ENCODE measurements at regions not wholly inside any gene's neighbourhood (a gene's known extent, or its start where the extent isn't known, plus 50 kb on each side); places are given as distances from the start of the nearest gene placed in this dataset.

- TF ChIP-seq BACH1 (tag; IDR thresholded peaks at IDR 0.05) (no peak), ZKSCAN1 (IDR thresholded peaks at IDR 0.05; ENCODE audit: low read depth, low read length) (no peak), ELF2 (CRISPR knock-in tag; IDR thresholded peaks at IDR 0.05) (0 out of 2 replicates have a peak, but pooled peaks have one; percentile 38), GABPB1 (CRISPR knock-in tag; IDR thresholded peaks at IDR 0.05) (no peak), HDAC1 (IDR thresholded peaks at IDR 0.05) (no peak), ZNF23 (CRISPR knock-in tag; IDR thresholded peaks at IDR 0.05) (no peak), FOXA1 (IDR thresholded peaks at IDR 0.05; ENCODE audit: borderline replicate concordance) (no peak), KAT8 (IDR thresholded peaks at IDR 0.05; ENCODE audit: low read depth) (no peak), KHSRP (IDR thresholded peaks at IDR 0.05) (no peak), RAD21 (CRISPR knock-in tag; conservative IDR thresholded peaks at IDR 0.05 in 1 of 2, IDR thresholded peaks at IDR 0.05 in 1 of 2) (peak; percentile 82 to 85), ZNF740 (CRISPR knock-in tag; IDR thresholded peaks at IDR 0.05) (no peak), ZNF740 (tag; IDR thresholded peaks at IDR 0.05) (no peak), NEUROD1 (IDR thresholded peaks at IDR 0.05; ENCODE audit: borderline replicate concordance, low read depth, low read length, partially characterized antibody) (no peak), CC2D1A (IDR thresholded peaks at IDR 0.05) (no peak), CREB3L1 (IDR thresholded peaks at IDR 0.05; ENCODE audit: borderline replicate concordance, low read depth) (no peak), SMC3 (conservative IDR thresholded peaks at IDR 0.05; ENCODE audit: insufficient read depth, low read depth, low read length) (peak; percentile 53; the same call in 1 of the 2 replicates), SNAPC5 (CRISPR knock-in tag; IDR thresholded peaks at IDR 0.05) (no peak), ATF1 (CRISPR knock-in tag; IDR thresholded peaks at IDR 0.05) (no peak), ATF1 (tag; IDR thresholded peaks at IDR 0.05) (no peak)
- TF ChIP-seq, protein P1, sequence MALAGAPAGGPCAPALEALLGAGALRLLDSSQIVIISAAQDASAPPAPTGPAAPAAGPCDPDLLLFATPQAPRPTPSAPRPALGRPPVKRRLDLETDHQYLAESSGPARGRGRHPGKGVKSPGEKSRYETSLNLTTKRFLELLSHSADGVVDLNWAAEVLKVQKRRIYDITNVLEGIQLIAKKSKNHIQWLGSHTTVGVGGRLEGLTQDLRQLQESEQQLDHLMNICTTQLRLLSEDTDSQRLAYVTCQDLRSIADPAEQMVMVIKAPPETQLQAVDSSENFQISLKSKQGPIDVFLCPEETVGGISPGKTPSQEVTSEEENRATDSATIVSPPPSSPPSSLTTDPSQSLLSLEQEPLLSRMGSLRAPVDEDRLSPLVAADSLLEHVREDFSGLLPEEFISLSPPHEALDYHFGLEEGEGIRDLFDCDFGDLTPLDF (CRISPR knock-in tag; IDR thresholded peaks at IDR 0.05), result no peak
- TF ChIP-seq, protein P2, sequence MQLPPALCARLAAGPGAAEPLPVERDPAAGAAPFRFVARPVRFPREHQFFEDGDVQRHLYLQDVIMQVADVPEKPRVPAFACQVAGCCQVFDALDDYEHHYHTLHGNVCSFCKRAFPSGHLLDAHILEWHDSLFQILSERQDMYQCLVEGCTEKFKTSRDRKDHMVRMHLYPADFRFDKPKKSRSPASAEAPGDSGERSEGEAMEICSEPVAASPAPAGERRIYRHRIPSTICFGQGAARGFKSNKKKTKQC (CRISPR knock-in tag; IDR thresholded peaks at IDR 0.05), result no peak
These were observed 131.1 kb upstream of the CDK1 start (continued) for GRCh38 chr10:60646966-60647796.
